Posterior cingulate gyrus (tissue), 11 donors: ENCODE measurements at regions not wholly inside any gene's neighbourhood (a gene's known extent, or its start where the extent isn't known, plus 50 kb on each side); places are given as distances from the start of the nearest gene placed in this dataset.

Experiments
- DNase-seq, 10 donors: peaks; one replicate each; pipeline versions ENCODE4 v3.0.0 to v3.0.0-alpha.2; 2020 to 2021; ENCODE audit warnings: mixed read lengths in 3 of 10
- intact Hi-C: fragments of 100-400 bp; cut with DNase I; formaldehyde crosslinking; loops from one replicate; pipeline ENCODE4 v1.15.1; 2023

GRCh38 chr17:69975808-69976207, 99.2 kb upstream of the KCNJ16 start:
- intact Hi-C loops = no loop called here

GRCh38 chr17:69978056-69978646, 96.9 kb upstream of the KCNJ16 start:
- DNase-seq = no peak
- intact Hi-C loops = no loop called here

More at GRCh38 chr17:69975808-69976207, 99.2 kb upstream of the KCNJ16 start:
- DNase-seq = no peak

- intact Hi-C loops = no loop called here
- DNase-seq = no peak
Observed at GRCh38 chr17:69981441-69981840, 93.6 kb upstream of the KCNJ16 start.

- intact Hi-C loops = no loop called here
- DNase-seq = no peak
Observed at GRCh38 chr17:69995476-69995875, 79.5 kb upstream of the KCNJ16 start.

GRCh38 chr17:69997332-69997731, 77.7 kb upstream of the KCNJ16 start:
- intact Hi-C loops = no loop called here
- DNase-seq = no peak

- DNase-seq = no peak
- intact Hi-C loops = no loop called here
Observed at GRCh38 chr17:69999253-69999652, 75.8 kb upstream of the KCNJ16 start.

GRCh38 chr17:70006159-70006558, 68.9 kb upstream of the KCNJ16 start:
- intact Hi-C loops = no loop called here
- DNase-seq = no peak

GRCh38 chr17:70011750-70012149, 63.3 kb upstream of the KCNJ16 start:
- no peak for DNase-seq
- intact Hi-C loops = no loop called here

- intact Hi-C loops = no loop called here
- no peak for DNase-seq
Observed at GRCh38 chr17:70013911-70014310, 61.1 kb upstream of the KCNJ16 start.

GRCh38 chr17:70017112-70017511, 57.9 kb upstream of the KCNJ16 start:
- DNase-seq = no peak

GRCh38 chr17:70017941-70018340, 57.1 kb upstream of the KCNJ16 start:
- DNase-seq = no peak
- intact Hi-C loops = no loop called here

More at GRCh38 chr17:70017112-70017511, 57.9 kb upstream of the KCNJ16 start:
- intact Hi-C loops = no loop called here

- intact Hi-C loops = no loop called here
- no peak for DNase-seq
Observed at GRCh38 chr17:70021726-70022125, 53.3 kb upstream of the KCNJ16 start.

GRCh38 chr17:70022175-70022574, 52.9 kb upstream of the KCNJ16 start:
- intact Hi-C loops = no loop called here
- DNase-seq = no peak

GRCh38 chr17:70024253-70024652, 50.8 kb upstream of the KCNJ16 start:
- no peak for DNase-seq
- intact Hi-C loops = no loop called here
